ENCODE measurements at regions not wholly inside any gene's neighbourhood (a gene's known extent, or its start where the extent isn't known, plus 50 kb on each side); places are given as distances from the start of the nearest gene placed in this dataset.

DNA sequence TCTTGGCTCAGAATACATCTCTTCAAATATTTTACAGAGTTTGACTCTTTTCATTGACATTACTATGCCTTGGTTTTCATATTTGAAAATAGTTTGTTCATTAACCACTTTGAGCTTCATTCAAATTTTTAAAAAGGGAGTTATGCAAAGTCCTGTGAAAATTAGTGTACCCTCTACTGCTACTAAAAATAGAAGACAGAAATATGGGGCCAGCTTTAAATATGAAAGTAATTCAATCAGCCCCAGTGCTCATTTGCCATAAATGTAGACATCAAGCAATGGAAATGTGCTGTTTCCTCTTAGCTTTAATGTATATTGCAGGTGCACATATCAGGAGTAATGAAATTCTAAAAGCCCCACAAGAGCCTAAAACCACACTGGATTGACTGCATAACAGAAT, 218.7 kb downstream of the SPATA18 start:
- TF ChIP-seq ADNP (tag; IDR thresholded peaks at IDR 0.05) (no peak), FOXJ3 (CRISPR knock-in tag; IDR thresholded peaks at IDR 0.05) (no peak), MXI1 (IDR thresholded peaks at IDR 0.05; ENCODE audit: low read depth, low read length) (no peak), ZKSCAN1 (IDR thresholded peaks at IDR 0.05; ENCODE audit: low read depth, low read length) (no peak), TGIF2 (CRISPR knock-in tag; IDR thresholded peaks at IDR 0.05) (no peak), ZNF217 (CRISPR knock-in tag; IDR thresholded peaks at IDR 0.05) (no peak), RNF2 (IDR thresholded peaks at IDR 0.05) (no peak), ZNF507 (tag; conservative IDR thresholded peaks at IDR 0.05) (no peak), ARID2 (IDR thresholded peaks at IDR 0.05) (no peak), CTCF (IDR thresholded peaks at IDR 0.05 in 2 of 3, conservative IDR thresholded peaks at IDR 0.05 in 1 of 3; ENCODE audit: insufficient read depth in 2 of 3, low read depth in 1 of 3, low read length in 3 of 3) (no peak), NFIC (IDR thresholded peaks at IDR 0.05) (no peak), ZNF830 (CRISPR knock-in tag; IDR thresholded peaks at IDR 0.05) (no peak), ZZZ3 (IDR thresholded peaks at IDR 0.05) (no peak), ZNF134 (CRISPR knock-in tag; conservative IDR thresholded peaks at IDR 0.05) (no peak)
